Mucosa of rectum (tissue), 2 donors: ENCODE measurements at regions not wholly inside any gene's neighbourhood (a gene's known extent, or its start where the extent isn't known, plus 50 kb on each side); places are given as distances from the start of the nearest gene placed in this dataset.
"Not testable (repeated sequence)": the region's sequence is repeated elsewhere in the genome, so short reads cannot be mapped to it uniquely, and the experiment has no call there.

ENCODE experiments used
- H3K27ac ChIP-seq, 2 donors: one replicate each; pipeline ENCODE4 v1.7.0; 2013; ENCODE audit warnings: inconsistent platforms in 2 of 2, low read depth in 2 of 2, low read length in 2 of 2
- H3K27me3 ChIP-seq, 2 donors: one replicate each; pipeline ENCODE4 v1.7.0; 2013; ENCODE audit warnings: low read length in 2 of 2; ENCODE audit not compliant: control insufficient read depth in 2 of 2, insufficient read depth in 2 of 2
- H3K36me3 ChIP-seq, 2 donors: one replicate each; pipeline ENCODE4 v1.7.0; 2013; ENCODE audit warnings: low read length in 2 of 2; ENCODE audit not compliant: control insufficient read depth in 2 of 2, insufficient read depth in 2 of 2
- H3K4me1 ChIP-seq, 2 donors: one replicate each; pipeline ENCODE4 v1.7.0; 2013; ENCODE audit warnings: low read length in 2 of 2, mild to moderate bottlenecking in 1 of 2; ENCODE audit not compliant: control insufficient read depth in 2 of 2, insufficient read depth in 2 of 2
- H3K4me3 ChIP-seq, 2 donors: one replicate each; pipeline ENCODE4 v1.7.0; 2013; ENCODE audit warnings: low read length in 2 of 2
- H3K9ac ChIP-seq, 2 donors: one replicate each; pipeline ENCODE4 v1.7.0; 2013; ENCODE audit warnings: low read length in 2 of 2, low read depth in 1 of 2, mild to moderate bottlenecking in 1 of 2
- H3K9me3 ChIP-seq, 2 donors: one replicate each; pipeline ENCODE4 v1.7.0; 2013; ENCODE audit warnings: low read length in 2 of 2; ENCODE audit not compliant: control insufficient read depth in 2 of 2
- donor health status: healthy.
- donor health status: Normal muscosa, but diverticular disease.

GRCh38 chr9:120323125-120323524 is 256.8 kb downstream of the CDK5RAP2 start:
- Histone ChIP-seq H3K27ac (no peak overlapping the region), H3K9me3 (no peaks in the 10 kb centered on the region), H3K4me3 (no peak overlapping the region), H3K9ac (no peak overlapping the region), H3K4me1 (no peaks in the 10 kb centered on the region), H3K36me3 (no peaks in the 10 kb centered on the region), H3K27me3 (no peaks in the 10 kb centered on the region)

DNA sequence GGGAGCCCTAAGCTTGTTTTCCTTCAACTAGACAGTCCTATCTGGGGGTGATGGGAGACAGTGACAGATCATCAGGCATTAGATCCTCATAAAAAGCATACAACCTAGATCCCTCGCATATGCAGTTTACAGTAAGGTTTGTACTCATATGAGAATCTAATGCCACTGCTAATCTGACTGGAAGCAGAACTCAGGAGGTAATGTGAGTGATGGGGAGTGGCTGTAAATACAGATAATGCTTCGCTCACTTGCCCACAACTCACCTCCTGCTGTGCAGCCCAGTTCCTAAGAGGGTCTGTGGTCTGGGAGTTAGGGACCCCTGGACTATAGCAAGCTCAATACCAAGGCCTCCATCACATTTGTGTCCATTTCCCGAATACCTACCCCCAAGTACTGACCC is 260.5 kb downstream of the CDK5RAP2 start:
- H3K4me3 ChIP-seq: no peak overlapping the region
- no peak overlapping the region for H3K9ac ChIP-seq
- H3K36me3 ChIP-seq: no peaks in the 10 kb centered on the region
- H3K4me1 ChIP-seq: no peaks in the 10 kb centered on the region
- no peak overlapping the region for H3K27ac ChIP-seq
- H3K27me3 ChIP-seq: peaks cover 0 to 3% of the 10 kb centered on the region in 2 donors
- no peaks in the 10 kb centered on the region for H3K9me3 ChIP-seq

DNA sequence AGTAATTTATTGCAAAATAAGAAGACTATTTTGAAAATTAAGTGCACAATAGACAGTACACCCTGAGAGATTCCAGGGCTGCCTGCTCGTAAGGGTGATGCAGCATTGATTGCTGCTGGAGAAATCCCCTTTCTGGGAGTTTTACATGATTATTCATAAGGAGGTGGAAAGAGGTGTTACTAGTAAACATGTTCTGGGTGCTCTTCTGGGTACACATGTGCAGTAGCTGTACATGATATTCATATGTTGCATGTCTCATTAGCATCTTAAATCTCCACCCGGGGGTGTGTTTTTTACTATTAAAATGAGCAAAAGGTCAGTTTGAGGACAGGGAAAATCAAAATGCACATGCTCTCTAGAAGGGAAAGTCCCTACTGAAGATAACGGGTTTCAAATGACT is 264.8 kb downstream of the CDK5RAP2 start:
- Histone ChIP-seq H3K9me3 (no peaks in the 10 kb centered on the region), H3K4me1 (no peaks in the 10 kb centered on the region), H3K4me3 (no peak overlapping the region), H3K9ac (no peak overlapping the region), H3K36me3 (no peaks in the 10 kb centered on the region), H3K27ac (no peak overlapping the region), H3K27me3 (peaks cover 0 to 3% of the 10 kb centered on the region in 2 donors)

DNA sequence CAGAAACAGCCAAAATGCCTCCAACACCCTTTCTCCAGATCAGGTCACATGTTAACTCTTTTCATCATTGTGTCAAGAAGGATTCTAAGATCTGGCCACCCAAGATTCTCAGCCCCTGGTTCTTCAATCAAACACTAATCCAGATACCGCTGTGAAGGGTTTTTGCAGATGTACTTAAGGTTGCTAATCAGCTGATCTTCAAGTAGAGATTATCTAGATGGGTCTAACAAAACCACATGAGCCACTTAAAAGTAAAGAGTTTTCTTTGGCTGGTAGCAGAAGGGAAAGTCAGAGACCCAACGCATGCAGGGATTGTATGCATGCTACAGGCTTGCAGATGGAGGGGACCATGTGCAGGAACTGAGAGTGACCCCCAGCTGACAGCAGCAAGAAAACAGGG is 267.9 kb downstream of the CDK5RAP2 start:
- Histone ChIP-seq H3K27me3 (peaks cover 0 to 5% of the 10 kb centered on the region in 2 donors), H3K36me3 (no peaks in the 10 kb centered on the region), H3K9me3 (no peaks in the 10 kb centered on the region), H3K27ac (no peak overlapping the region), H3K9ac (no peak overlapping the region), H3K4me1 (no peaks in the 10 kb centered on the region), H3K4me3 (no peak overlapping the region)

- H3K27ac ChIP-seq: no peak overlapping the region
- no peak overlapping the region for H3K4me3 ChIP-seq
- H3K36me3 ChIP-seq: no peaks in the 10 kb centered on the region
- H3K9ac ChIP-seq: no peak overlapping the region
- H3K4me1 ChIP-seq: no peaks in the 10 kb centered on the region
- H3K27me3 ChIP-seq: peaks cover 0 to 2% of the 10 kb centered on the region in 2 donors
- H3K9me3 ChIP-seq: no peaks in the 10 kb centered on the region
Measured at GRCh38 chr9:120310035-120310434, 269.9 kb downstream of the CDK5RAP2 start.

DNA sequence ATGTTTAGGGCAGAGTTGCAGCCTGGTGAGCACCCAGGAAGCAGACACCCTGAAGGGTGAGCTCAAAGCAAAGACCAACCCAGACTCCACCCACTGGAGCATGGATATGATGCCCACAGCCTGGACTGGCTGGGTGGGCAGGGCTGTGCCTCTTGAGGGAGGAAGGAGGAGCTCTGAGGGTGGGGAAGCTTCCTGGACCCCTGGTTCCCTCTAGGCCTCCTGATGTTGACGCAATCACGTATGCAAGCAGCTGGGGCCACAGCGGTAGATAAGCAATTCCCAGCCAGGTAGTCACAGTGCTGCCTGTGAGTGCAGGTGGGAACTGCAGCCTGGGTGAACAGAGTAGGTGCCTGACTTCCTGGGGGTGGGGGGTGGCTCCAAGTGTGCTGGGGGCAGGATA is 271.5 kb downstream of the CDK5RAP2 start:
- no peak overlapping the region for H3K4me3 ChIP-seq
- no peaks in the 10 kb centered on the region for H3K36me3 ChIP-seq
- no peak overlapping the region for H3K9ac ChIP-seq
- no peaks in the 10 kb centered on the region for H3K4me1 ChIP-seq
- no peak overlapping the region for H3K27ac ChIP-seq
- H3K9me3 ChIP-seq: no peaks in the 10 kb centered on the region
- peaks cover 0 to 2% of the 10 kb centered on the region in 2 donors for H3K27me3 ChIP-seq

- Histone ChIP-seq H3K9me3 (no peaks in the 10 kb centered on the region), H3K9ac (no peak overlapping the region), H3K4me1 (no peaks in the 10 kb centered on the region), H3K27me3 (peaks cover 0 to 2% of the 10 kb centered on the region in 2 donors), H3K4me3 (no peak overlapping the region), H3K36me3 (no peaks in the 10 kb centered on the region), H3K27ac (no peak overlapping the region)
Measured at GRCh38 chr9:120307599-120307998, 272.4 kb downstream of the CDK5RAP2 start.

- peaks cover 0 to 2% of the 10 kb centered on the region in 2 donors for H3K27me3 ChIP-seq
- no peaks in the 10 kb centered on the region for H3K36me3 ChIP-seq
- no peak overlapping the region for H3K9ac ChIP-seq
Measured at GRCh38 chr9:120306561-120306960, 273.4 kb downstream of the CDK5RAP2 start.

GRCh38 chr9:120306088-120306487 is 273.9 kb downstream of the CDK5RAP2 start:
- H3K27me3 ChIP-seq: peaks cover 0 to 2% of the 10 kb centered on the region in 2 donors
- H3K27ac ChIP-seq: no peak overlapping the region
- H3K4me1 ChIP-seq: no peaks in the 10 kb centered on the region
- H3K36me3 ChIP-seq: no peaks in the 10 kb centered on the region
- H3K9me3 ChIP-seq: no peaks in the 10 kb centered on the region
- H3K9ac ChIP-seq: no peak overlapping the region
- H3K4me3 ChIP-seq: no peak overlapping the region

More at GRCh38 chr9:120306561-120306960, 273.4 kb downstream of the CDK5RAP2 start:
- no peak overlapping the region for H3K4me3 ChIP-seq
- H3K27ac ChIP-seq: no peak overlapping the region
- H3K9me3 ChIP-seq: no peaks in the 10 kb centered on the region
- no peaks in the 10 kb centered on the region for H3K4me1 ChIP-seq

DNA sequence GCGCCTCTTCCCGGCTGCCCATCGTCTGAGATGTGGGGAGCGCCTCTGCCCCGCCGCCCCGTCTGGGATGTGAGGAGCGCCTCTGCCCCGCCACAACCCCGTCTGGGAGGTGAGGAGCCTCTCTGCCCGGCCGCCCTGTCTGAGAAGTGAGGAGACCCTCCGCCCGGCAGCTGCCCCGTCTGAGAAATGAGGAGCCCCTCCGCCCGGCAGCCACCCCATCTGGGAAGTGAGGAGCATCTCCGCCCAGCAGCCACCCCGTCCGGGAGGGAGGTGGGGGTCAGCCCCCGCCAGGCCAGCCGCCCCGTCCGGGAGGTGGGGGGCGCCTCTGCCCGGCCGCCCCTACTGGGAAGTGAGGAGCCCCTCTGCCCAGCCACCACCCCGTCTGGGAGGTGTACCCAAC is 275.1 kb downstream of the CDK5RAP2 start:
- H3K27ac ChIP-seq, H3K4me1 ChIP-seq, H3K9me3 ChIP-seq, H3K36me3 ChIP-seq, H3K4me3 ChIP-seq, H3K9ac ChIP-seq, H3K27me3 ChIP-seq: not testable (repeated sequence)

- Histone ChIP-seq H3K4me1 (no peaks in the 10 kb centered on the region), H3K27me3 (peaks cover 0 to 2% of the 10 kb centered on the region in 2 donors), H3K9ac (no peak overlapping the region), H3K27ac (no peak overlapping the region), H3K9me3 (no peaks in the 10 kb centered on the region), H3K36me3 (no peaks in the 10 kb centered on the region), H3K4me3 (no peak overlapping the region)
Measured at GRCh38 chr9:120303519-120303918, 276.4 kb downstream of the CDK5RAP2 start.
